ENCODE measurements at regions not wholly inside any gene's neighbourhood (a gene's known extent, or its start where the extent isn't known, plus 50 kb on each side); places are given as distances from the start of the nearest gene placed in this dataset.

DNA sequence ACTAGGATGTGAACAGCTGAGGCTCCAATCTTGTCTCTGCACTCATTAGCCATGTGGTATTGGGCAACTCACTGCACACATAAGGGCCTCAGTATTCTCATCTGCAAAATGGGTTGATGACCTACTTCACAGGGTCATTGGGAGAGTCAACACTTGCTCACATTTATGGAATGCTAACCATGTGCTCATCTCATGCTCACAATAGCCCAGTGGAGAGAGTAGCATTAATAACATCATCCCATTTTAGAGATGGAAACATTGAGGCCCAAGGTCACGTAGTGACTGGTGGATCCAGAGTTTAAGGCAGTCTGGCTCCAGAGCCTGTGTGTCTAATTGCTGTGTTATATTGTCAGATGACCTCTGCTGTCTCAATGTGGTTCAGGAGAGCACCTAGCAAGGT lies 270.2 kb upstream of the SRRM4 start:
- intact Hi-C loops (cut with DNase I; ENCODE audit: low total_unique reads): no loop called here
- Histone ChIP-seq H3K27ac (no peak overlapping the region), H3K4me3 (no peak overlapping the region), H3K27me3 (no peaks in the 10 kb centered on the region), H3K36me3 (ENCODE audit: low read depth, missing control alignments) (no peaks in the 10 kb centered on the region), H3K4me1 (no peaks in the 10 kb centered on the region), H3K9me3 (no peaks in the 10 kb centered on the region)
- TF ChIP-seq POLR2A (IDR thresholded peaks at IDR 0.05): no peak
- TF ChIP-seq, protein P1, sequence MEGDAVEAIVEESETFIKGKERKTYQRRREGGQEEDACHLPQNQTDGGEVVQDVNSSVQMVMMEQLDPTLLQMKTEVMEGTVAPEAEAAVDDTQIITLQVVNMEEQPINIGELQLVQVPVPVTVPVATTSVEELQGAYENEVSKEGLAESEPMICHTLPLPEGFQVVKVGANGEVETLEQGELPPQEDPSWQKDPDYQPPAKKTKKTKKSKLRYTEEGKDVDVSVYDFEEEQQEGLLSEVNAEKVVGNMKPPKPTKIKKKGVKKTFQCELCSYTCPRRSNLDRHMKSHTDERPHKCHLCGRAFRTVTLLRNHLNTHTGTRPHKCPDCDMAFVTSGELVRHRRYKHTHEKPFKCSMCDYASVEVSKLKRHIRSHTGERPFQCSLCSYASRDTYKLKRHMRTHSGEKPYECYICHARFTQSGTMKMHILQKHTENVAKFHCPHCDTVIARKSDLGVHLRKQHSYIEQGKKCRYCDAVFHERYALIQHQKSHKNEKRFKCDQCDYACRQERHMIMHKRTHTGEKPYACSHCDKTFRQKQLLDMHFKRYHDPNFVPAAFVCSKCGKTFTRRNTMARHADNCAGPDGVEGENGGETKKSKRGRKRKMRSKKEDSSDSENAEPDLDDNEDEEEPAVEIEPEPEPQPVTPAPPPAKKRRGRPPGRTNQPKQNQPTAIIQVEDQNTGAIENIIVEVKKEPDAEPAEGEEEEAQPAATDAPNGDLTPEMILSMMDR (IDR thresholded peaks at IDR 0.05): no peak
- WGBS, 2 donors: 74 to 90% methylated on average over 1 of the region's 1 CpG
- DNase-seq: no peak

- TF ChIP-seq, protein P1 (IDR thresholded peaks at IDR 0.05): peak; percentile 30 to 65 (median 33)
- TF ChIP-seq POLR2A (IDR thresholded peaks at IDR 0.05): no peak
- peak; percentile 55 for DNase-seq
- Histone ChIP-seq H3K27ac (no peak overlapping the region), H3K4me3 (no peak overlapping the region), H3K9me3 (no peaks in the 10 kb centered on the region), H3K27me3 (no peaks in the 10 kb centered on the region), H3K4me1 (no peaks in the 10 kb centered on the region), H3K36me3 (ENCODE audit: low read depth, missing control alignments) (no peaks in the 10 kb centered on the region)
- intact Hi-C loops (cut with DNase I; ENCODE audit: low total_unique reads): no loop called here
- WGBS, 2 donors: 14 to 17% methylated on average over 5 of the region's 5 CpGs
Observed at GRCh38 chr12:118714051-118714460, 267.3 kb upstream of the SRRM4 start.

DNA sequence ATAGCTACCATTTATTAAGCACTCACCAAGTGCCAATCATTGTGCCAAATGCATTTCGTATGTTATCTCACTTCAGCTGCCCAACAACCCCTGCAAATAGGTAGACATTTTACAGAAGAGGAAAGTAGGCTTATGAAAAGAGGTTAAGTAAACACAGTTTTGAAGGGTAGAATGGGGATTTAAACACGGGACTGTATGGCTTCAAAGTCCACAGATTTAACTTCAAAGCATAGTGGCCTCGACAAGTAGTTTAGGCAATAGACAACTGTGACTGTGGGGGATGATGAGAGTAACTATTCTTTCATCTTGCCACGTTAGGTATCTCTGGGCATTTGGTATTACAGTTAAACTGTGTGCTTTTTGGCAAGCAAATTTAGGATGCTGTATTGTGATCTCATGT lies 266.8 kb upstream of the SRRM4 start:
- H3K36me3 ChIP-seq (ENCODE audit: low read depth, missing control alignments): no peaks in the 10 kb centered on the region
- H3K4me3 ChIP-seq: no peak overlapping the region
- H3K4me1 ChIP-seq: no peaks in the 10 kb centered on the region
- no peak for DNase-seq
- no peak overlapping the region for H3K27ac ChIP-seq
- intact Hi-C loops (cut with DNase I; ENCODE audit: low total_unique reads): no loop called here
- WGBS, 2 donors: 42 to 47% methylated on average over 4 of the region's 4 CpGs
- TF ChIP-seq, protein P1 (IDR thresholded peaks at IDR 0.05): no peak
- no peak for TF ChIP-seq POLR2A (IDR thresholded peaks at IDR 0.05)
- no peaks in the 10 kb centered on the region for H3K9me3 ChIP-seq
- H3K27me3 ChIP-seq: no peaks in the 10 kb centered on the region

DNA sequence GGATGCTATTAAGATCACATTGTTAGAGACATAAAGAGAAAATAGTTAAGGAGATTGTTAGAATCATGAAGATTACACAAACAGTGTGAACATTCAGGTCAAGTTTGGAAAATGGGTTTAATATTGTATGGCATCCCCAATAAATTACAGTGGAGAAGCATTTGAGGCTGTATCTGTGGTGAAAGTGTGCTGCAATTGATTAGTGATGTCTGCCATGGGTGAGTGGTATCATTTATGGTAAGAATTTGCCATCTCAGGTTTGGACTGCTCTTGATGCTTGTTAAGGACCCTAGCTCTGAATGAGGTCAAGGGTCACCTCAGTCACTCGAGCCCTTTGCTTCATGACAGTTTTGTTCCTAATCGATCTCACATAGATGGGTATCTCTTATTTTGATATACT lies 265.7 kb upstream of the SRRM4 start:
- H3K9me3 ChIP-seq: no peaks in the 10 kb centered on the region

More for the DNA sequence above, 265.7 kb upstream of the SRRM4 start:
- no peak for DNase-seq
- WGBS, 2 donors: 74 to 80% methylated on average over 2 of the region's 2 CpGs
- Histone ChIP-seq H3K27me3 (no peaks in the 10 kb centered on the region), H3K27ac (no peak overlapping the region), H3K36me3 (ENCODE audit: low read depth, missing control alignments) (no peaks in the 10 kb centered on the region), H3K4me1 (no peaks in the 10 kb centered on the region), H3K4me3 (no peak overlapping the region)
- intact Hi-C loops (cut with DNase I; ENCODE audit: low total_unique reads): no loop called here
- TF ChIP-seq, protein P1 (IDR thresholded peaks at IDR 0.05): no peak
- TF ChIP-seq POLR2A (IDR thresholded peaks at IDR 0.05): no peak
